Hepatocyte (in vitro differentiated cells): ENCODE measurements at regions not wholly inside any gene's neighbourhood (a gene's known extent, or its start where the extent isn't known, plus 50 kb on each side); places are given as distances from the start of the nearest gene placed in this dataset.

Source experiments
- DNase-seq: peaks from one replicate; pipeline ENCODE4 v3.0.0-alpha.2; 2016; ENCODE audit warnings: low spot score
- H2AFZ ChIP-seq: fragments of 200-600 bp; sonication (generic); 2 replicates; pipeline ENCODE4 v1.6.0; 2016; ENCODE audit warnings: antibody characterized with exemption, mild to moderate bottlenecking
- H3K27ac ChIP-seq: fragments of 200-600 bp; sonication (generic); 2 replicates; pipeline ENCODE4 v1.5.1; 2016; ENCODE audit warnings: mild to moderate bottlenecking
- H3K27me3 ChIP-seq: fragments of 200-600 bp; sonication (generic); 2 replicates; pipeline ENCODE4 v1.6.1; 2016
- H3K36me3 ChIP-seq: fragments of 200-600 bp; sonication (generic); replicated peaks from 2 replicates; pipeline ENCODE4 v1.5.1; 2016; ENCODE audit warnings: low read depth; ENCODE audit not compliant: insufficient read depth
- H3K4me1 ChIP-seq: fragments of 200-600 bp; sonication (generic); 2 replicates; pipeline ENCODE4 v1.5.1; 2016; ENCODE audit warnings: mild to moderate bottlenecking, moderate library complexity; ENCODE audit not compliant: insufficient read depth
- H3K4me2 ChIP-seq: fragments of 200-600 bp; sonication (generic); 2 replicates; pipeline ENCODE4 v1.6.0; 2016
- H3K4me3 ChIP-seq: fragments of 200-600 bp; sonication (generic); 2 replicates; pipeline ENCODE4 v1.5.1; 2016; ENCODE audit warnings: mild to moderate bottlenecking
- H3K79me2 ChIP-seq: fragments of 200-600 bp; sonication (generic); 2 replicates; pipeline ENCODE4 v1.6.0; 2017; ENCODE audit warnings: mild to moderate bottlenecking
- H3K9me2 ChIP-seq: fragments of 200-600 bp; sonication (generic); replicated peaks from 2 replicates; pipeline ENCODE4 v1.6.0; 2017; ENCODE audit warnings: mild to moderate bottlenecking; ENCODE audit not compliant: insufficient read depth
- H3K9me3 ChIP-seq: fragments of 200-600 bp; sonication (generic); 2 replicates; pipeline ENCODE4 v1.5.1; 2016; ENCODE audit warnings: low read depth, mild to moderate bottlenecking
- H4K20me1 ChIP-seq: fragments of 200-600 bp; sonication (generic); 2 replicates; pipeline ENCODE4 v1.6.0; 2016; ENCODE audit warnings: mild to moderate bottlenecking; ENCODE audit not compliant: insufficient read depth, poor library complexity, severe bottlenecking
- EZH2 ChIP-seq: fragments of 200-600 bp; sonication (generic); IDR thresholded peaks from 2 replicates; pipeline ENCODE4 v1.6.1; 2016; ENCODE audit warnings: antibody characterized with exemption, mild to moderate bottlenecking, borderline replicate concordance
- EZH2phosphoT487 ChIP-seq: fragments of 200-600 bp; sonication (generic); IDR thresholded peaks from one replicate; pipeline ENCODE4 v1.6.1; 2018; ENCODE audit warnings: antibody characterized with exemption, mild to moderate bottlenecking, low read depth, moderate library complexity; ENCODE audit not compliant: unreplicated experiment, severe bottlenecking
- WGBS: methylation state at CpG from one replicate; pipeline ENCODE4 v1.1.6; 2016; ENCODE audit warnings: low lambda C conversion rate; ENCODE audit errors: missing lambda C conversion rate; 5-methylcytosine and 5-hydroxymethylcytosine counted together
- TF ChIP-seq, protein P1 (sequence below): fragments of 200-600 bp; sonication (generic); IDR thresholded peaks from 2 replicates; pipeline ENCODE4 v1.5.1; 2016; ENCODE audit warnings: antibody characterized with exemption, mild to moderate bottlenecking; ENCODE audit not compliant: poor library complexity

DNA sequence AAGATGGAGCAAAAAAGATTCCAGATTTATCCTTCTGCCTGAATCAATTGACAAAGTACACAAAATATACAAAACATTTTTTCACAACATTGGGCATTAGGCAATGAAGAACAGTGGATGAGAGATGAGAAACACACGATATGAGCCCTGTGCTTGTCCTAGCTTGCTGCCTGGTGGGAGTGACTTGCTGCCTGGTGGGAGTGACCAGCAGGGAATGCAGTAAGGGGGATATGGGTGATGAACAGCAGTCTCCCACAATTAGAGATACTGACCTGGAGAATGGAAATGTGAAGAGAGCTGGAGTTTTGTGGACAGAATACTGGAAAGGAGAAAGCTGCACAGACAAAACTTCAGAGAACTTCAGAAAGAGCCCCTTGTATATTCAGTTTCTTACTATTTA, 629.4 kb upstream of the FRG1 start:
- no peak for DNase-seq
- H3K79me2 ChIP-seq, result no peaks in the 10 kb centered on the region
- H3K36me3 ChIP-seq, result no peaks in the 10 kb centered on the region
- H3K4me1 ChIP-seq, result no peaks in the 10 kb centered on the region
- no peaks in the 10 kb centered on the region for H4K20me1 ChIP-seq
- no peaks in the 10 kb centered on the region for H3K9me2 ChIP-seq
- H3K4me3 ChIP-seq, result no peak overlapping the region
- TF ChIP-seq EZH2phosphoT487 (no peak), EZH2 (no peak)
- TF ChIP-seq, protein P1, sequence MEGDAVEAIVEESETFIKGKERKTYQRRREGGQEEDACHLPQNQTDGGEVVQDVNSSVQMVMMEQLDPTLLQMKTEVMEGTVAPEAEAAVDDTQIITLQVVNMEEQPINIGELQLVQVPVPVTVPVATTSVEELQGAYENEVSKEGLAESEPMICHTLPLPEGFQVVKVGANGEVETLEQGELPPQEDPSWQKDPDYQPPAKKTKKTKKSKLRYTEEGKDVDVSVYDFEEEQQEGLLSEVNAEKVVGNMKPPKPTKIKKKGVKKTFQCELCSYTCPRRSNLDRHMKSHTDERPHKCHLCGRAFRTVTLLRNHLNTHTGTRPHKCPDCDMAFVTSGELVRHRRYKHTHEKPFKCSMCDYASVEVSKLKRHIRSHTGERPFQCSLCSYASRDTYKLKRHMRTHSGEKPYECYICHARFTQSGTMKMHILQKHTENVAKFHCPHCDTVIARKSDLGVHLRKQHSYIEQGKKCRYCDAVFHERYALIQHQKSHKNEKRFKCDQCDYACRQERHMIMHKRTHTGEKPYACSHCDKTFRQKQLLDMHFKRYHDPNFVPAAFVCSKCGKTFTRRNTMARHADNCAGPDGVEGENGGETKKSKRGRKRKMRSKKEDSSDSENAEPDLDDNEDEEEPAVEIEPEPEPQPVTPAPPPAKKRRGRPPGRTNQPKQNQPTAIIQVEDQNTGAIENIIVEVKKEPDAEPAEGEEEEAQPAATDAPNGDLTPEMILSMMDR, result no peak
- H3K9me3 ChIP-seq, result no peaks in the 10 kb centered on the region
- no peak overlapping the region for H3K27ac ChIP-seq
- no peak overlapping the region for H3K4me2 ChIP-seq
- 55% methylated on average over 1 of the region's 1 CpG for WGBS
- H3K27me3 ChIP-seq, result no peaks in the 10 kb centered on the region
- no peak overlapping the region for H2AFZ ChIP-seq

DNA sequence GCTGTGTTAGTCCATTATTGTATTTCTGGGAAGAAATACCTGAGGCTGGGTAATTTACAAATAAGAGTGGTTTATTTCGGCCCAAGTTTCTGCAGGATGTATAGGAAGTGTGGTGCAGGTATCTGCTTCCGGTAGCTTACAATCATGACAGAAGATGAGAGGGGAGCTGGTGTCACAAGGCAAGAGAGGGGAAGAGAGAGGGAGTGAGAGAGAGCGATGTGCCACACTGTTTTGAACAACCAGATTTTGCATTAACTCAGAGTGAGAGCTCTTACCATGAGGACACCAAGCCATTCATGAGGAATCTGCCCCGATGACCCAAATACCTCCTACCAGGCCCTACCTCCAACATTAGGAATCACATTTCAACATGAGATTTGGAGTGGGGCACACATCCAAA, 627.6 kb upstream of the FRG1 start:
- DNase-seq, result no peak
- H3K36me3 ChIP-seq, result no peaks in the 10 kb centered on the region
- no peaks in the 10 kb centered on the region for H3K9me2 ChIP-seq
- no peaks in the 10 kb centered on the region for H3K9me3 ChIP-seq
- no peaks in the 10 kb centered on the region for H4K20me1 ChIP-seq
- H3K4me2 ChIP-seq, result no peak overlapping the region
- no peak for TF ChIP-seq EZH2
- no peak for TF ChIP-seq EZH2phosphoT487
- TF ChIP-seq, protein P1, result no peak
- H3K27ac ChIP-seq, result no peak overlapping the region
- H3K27me3 ChIP-seq, result no peaks in the 10 kb centered on the region
- H3K4me3 ChIP-seq, result no peak overlapping the region
- no peak overlapping the region for H2AFZ ChIP-seq
- no peaks in the 10 kb centered on the region for H3K79me2 ChIP-seq
- 69% methylated on average over 4 of the region's 4 CpGs for WGBS
- no peaks in the 10 kb centered on the region for H3K4me1 ChIP-seq

DNA sequence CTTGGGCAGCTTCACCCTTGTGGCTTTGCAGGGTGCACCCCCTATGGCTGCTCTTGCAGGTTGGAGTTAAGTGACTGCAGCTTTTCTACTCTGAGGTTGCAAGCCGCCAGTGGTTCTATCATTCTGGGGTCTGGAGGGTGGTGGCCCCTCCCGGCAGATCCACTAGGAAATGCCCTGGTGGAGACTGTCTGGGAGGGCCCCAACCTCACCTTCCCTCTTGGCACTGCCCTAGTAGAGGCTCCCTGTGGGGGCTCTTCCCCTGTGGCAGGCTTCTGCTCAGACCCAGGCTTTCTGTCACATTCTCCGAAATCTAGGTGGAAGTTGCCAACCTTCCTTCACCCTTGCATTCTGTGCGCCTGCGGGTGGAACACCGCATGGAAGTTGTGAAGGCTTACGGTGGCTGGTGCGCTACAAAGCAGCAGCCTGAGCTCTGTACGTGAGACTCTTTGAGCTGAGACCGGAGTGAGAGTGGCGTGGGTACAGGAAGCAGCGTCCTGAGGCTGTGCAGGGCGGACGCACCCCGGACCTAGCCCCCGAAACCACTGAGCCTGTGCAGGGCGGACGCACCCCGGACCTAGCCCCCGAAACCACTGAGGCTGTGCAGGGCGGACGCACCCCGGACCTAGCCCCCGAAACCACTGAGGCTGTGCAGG, 626.7 kb upstream of the FRG1 start:
- Histone ChIP-seq H3K79me2 (no peaks in the 10 kb centered on the region), H3K36me3 (no peaks in the 10 kb centered on the region), H3K4me2 (no peak overlapping the region), H3K27ac (no peak overlapping the region), H3K9me3 (no peaks in the 10 kb centered on the region), H4K20me1 (no peaks in the 10 kb centered on the region), H3K27me3 (no peaks in the 10 kb centered on the region), H3K9me2 (no peaks in the 10 kb centered on the region), H3K4me3 (no peak overlapping the region), H3K4me1 (no peaks in the 10 kb centered on the region), H2AFZ (no peak overlapping the region)
- TF ChIP-seq, protein P1, result no peak
- TF ChIP-seq EZH2phosphoT487, result no peak
- TF ChIP-seq EZH2, result no peak
- DNase-seq, result no peak
- WGBS, result 97% methylated on average over 16 of the region's 24 CpGs
